ENCODE measurements at regions not wholly inside any gene's neighbourhood (a gene's known extent, or its start where the extent isn't known, plus 50 kb on each side); places are given as distances from the start of the nearest gene placed in this dataset.
"Not testable (repeated sequence)": the region's sequence is repeated elsewhere in the genome, so short reads cannot be mapped to it uniquely, and the experiment has no call there.

- no peak for DNase-seq
These were observed 83.2 kb downstream of the MANEA start for GRCh38 chr6:95660544-95660943.

- DNase-seq, result no peak
These were observed 92.7 kb downstream of the MANEA start for GRCh38 chr6:95670011-95670463.

GRCh38 chr6:95676011-95676628 is 98.8 kb downstream of the MANEA start:
- DNase-seq, result no peak

- DNase-seq, result no peak
These were observed 102.6 kb downstream of the MANEA start for GRCh38 chr6:95679981-95680380.

- no peak for DNase-seq
These were observed 104.4 kb downstream of the MANEA start for GRCh38 chr6:95681736-95682135.

GRCh38 chr6:95682476-95682875 is 105.1 kb downstream of the MANEA start:
- DNase-seq, result no peak

GRCh38 chr6:95685822-95686221 is 108.5 kb downstream of the MANEA start:
- DNase-seq, result peak; percentile 2

GRCh38 chr6:95686272-95686671 is 108.9 kb downstream of the MANEA start:
- DNase-seq, result no peak

GRCh38 chr6:95686895-95687294 is 109.6 kb downstream of the MANEA start:
- DNase-seq, result no peak

- DNase-seq, result no peak
These were observed 110.5 kb downstream of the MANEA start for GRCh38 chr6:95687839-95688238.

GRCh38 chr6:95690328-95690727 is 113.0 kb downstream of the MANEA start:
- DNase-seq, result no peak

- DNase-seq, result no peak
These were observed 115.8 kb downstream of the MANEA start for GRCh38 chr6:95693108-95693507.

GRCh38 chr6:95698271-95698670 is 120.9 kb downstream of the MANEA start:
- DNase-seq, result no peak

GRCh38 chr6:95723638-95724037 is 146.3 kb downstream of the MANEA start:
- no peak for DNase-seq

- no peak for DNase-seq
These were observed 148.0 kb downstream of the MANEA start for GRCh38 chr6:95725344-95725743.

GRCh38 chr6:95740157-95740556 is 162.8 kb downstream of the MANEA start:
- DNase-seq, result no peak

- no peak for DNase-seq
These were observed 163.7 kb downstream of the MANEA start for GRCh38 chr6:95741045-95741444.

- no peak for DNase-seq
These were observed 165.5 kb downstream of the MANEA start for GRCh38 chr6:95742767-95743289.

GRCh38 chr6:95743591-95743990 is 166.3 kb downstream of the MANEA start:
- no peak for DNase-seq

GRCh38 chr6:95758236-95759069 is 181.1 kb downstream of the MANEA start:
- not testable (repeated sequence) for DNase-seq

GRCh38 chr6:95767897-95768463 is 190.6 kb downstream of the MANEA start:
- DNase-seq, result no peak

GRCh38 chr6:95768539-95768938 is 191.2 kb downstream of the MANEA start:
- no peak for DNase-seq

- no peak for DNase-seq
These were observed 200.0 kb downstream of the MANEA start for GRCh38 chr6:95777338-95777737.

GRCh38 chr6:95780037-95780436 is 202.7 kb downstream of the MANEA start:
- DNase-seq, result no peak

Measured in NCI-H187 treated with DMSO at 0.1 percent for 48 hours (cell line).